ENCODE measurements at regions not wholly inside any gene's neighbourhood (a gene's known extent, or its start where the extent isn't known, plus 50 kb on each side); places are given as distances from the start of the nearest gene placed in this dataset.
"Not testable (repeated sequence)": the region's sequence is repeated elsewhere in the genome, so short reads cannot be mapped to it uniquely, and the experiment has no call there.

- FAIRE-seq (no peak), DNase-seq (ENCODE audit: extremely low spot score, insufficient read length, low read depth) (no peak)
These were observed 112.6 kb upstream of the ARRDC3 start for GRCh38 chr5:91495699-91496098.

DNA sequence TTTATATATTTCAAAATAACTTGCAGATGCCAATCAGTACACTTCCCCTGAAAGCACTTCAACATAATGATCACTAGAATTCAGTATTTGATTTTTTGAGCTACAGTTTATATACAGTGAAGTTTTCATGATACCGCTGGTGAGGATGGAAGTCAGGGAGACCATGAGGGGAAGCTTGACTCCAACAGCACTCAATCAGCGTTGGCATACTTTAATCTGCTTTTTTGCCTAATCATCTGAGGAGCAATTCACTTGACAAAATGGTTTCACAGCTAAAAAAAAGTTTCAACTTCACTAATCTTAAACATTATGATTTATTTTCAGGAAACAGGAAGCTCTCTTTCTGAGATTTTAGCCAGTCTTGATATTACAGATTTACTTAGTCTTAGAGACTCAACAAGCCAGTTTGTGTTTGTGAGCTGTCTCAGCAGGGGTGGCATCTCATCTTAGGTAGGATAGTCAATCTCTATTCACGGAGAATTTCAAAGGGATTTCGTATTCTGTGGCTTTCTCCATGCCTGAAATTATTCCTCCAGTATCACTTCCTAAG lies 111.4 kb upstream of the ARRDC3 start:
- DNase-seq (ENCODE audit: extremely low spot score, insufficient read length, low read depth): no peak
- FAIRE-seq: no peak

DNA sequence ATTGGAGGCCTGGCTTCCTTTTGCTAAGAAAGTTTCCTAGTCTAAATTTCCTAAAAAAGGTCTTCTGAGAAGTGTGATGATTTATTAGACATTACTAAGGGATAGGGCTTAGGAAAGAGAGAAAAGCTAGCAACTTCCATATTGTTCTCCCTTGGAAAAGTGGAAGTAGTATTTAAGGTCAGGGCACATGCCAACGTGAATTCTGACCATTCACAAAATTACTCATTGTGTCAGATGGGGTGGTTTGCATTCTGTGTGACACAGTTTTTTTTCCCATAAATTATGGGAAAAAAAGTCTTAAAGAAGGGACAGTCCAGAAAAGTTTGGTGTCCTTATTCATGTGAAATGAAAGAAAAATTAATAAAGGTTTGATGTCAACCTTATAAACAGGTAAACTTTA lies 110.0 kb upstream of the ARRDC3 start:
- FAIRE-seq (no peak), DNase-seq (ENCODE audit: extremely low spot score, insufficient read length, low read depth) (no peak)

- FAIRE-seq (no peak), DNase-seq (ENCODE audit: extremely low spot score, insufficient read length, low read depth) (no peak)
These were observed 108.1 kb upstream of the ARRDC3 start for GRCh38 chr5:91491229-91491628.

DNA sequence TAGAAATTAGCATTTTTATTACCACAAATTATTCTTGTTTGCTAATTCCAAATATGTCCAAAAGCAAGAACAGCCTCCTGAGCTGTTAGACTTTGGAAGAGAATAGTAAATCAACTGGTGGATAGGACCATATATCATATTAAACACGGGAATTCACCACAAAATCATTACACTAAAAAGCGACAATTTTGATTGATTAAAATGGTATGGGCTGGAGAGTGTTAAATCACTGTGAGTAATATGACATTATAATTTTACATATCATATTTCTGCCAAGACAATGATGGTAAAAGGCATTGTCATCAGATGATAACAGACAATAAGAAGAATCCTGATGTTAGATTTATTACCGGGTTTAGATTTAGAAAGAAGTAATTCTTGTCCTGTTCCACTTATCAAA lies 107.2 kb upstream of the ARRDC3 start:
- DNase-seq (ENCODE audit: extremely low spot score, insufficient read length, low read depth) (no peak), FAIRE-seq (no peak)

DNA sequence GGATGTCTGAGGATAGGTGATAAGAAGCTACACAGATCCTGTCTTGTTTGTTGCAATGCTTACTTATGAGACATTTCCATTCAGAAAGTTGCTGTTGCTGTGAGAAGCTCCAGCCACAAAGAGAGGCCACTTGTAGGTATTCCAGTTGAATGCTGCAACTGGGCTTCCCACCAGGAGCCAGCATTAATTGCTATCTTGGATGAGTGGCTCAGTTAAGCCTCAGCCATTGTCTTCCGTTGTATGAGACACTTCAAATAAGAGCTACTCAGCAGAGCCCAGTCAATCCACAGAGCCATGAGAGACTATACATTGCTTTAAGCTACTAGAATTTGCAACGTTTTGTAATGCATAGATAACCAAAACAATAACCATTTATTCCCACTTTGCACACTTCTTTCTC lies 104.3 kb upstream of the ARRDC3 start:
- no peak for FAIRE-seq
- DNase-seq (ENCODE audit: extremely low spot score, insufficient read length, low read depth): no peak

- FAIRE-seq (no peak), DNase-seq (ENCODE audit: extremely low spot score, insufficient read length, low read depth) (no peak)
These were observed 103.5 kb upstream of the ARRDC3 start for GRCh38 chr5:91486638-91487037.

- FAIRE-seq (no peak), DNase-seq (ENCODE audit: extremely low spot score, insufficient read length, low read depth) (no peak)
These were observed 101.5 kb upstream of the ARRDC3 start for GRCh38 chr5:91484662-91485061.

DNA sequence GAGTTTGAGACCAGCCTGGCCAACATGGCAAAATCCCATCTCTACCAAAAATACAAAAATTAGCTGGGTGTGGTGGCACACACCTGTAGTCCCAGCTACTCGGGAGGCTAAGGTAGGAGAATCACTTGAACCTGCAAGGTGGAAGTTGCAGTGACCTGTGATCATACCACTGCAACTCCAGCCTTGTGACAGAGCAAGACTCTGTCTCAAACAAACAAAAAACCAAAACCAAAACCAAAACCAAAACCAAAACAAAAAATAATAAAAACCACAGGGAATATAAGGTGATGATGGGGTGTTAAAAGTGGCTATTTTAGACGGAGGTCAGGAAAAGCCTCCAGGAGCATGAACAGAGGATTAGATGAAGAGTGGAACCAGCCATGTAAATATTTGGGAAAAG lies 96.3 kb upstream of the ARRDC3 start:
- DNase-seq (ENCODE audit: extremely low spot score, insufficient read length, low read depth); FAIRE-seq: not testable (repeated sequence)

GRCh38 chr5:91478096-91478495 lies 95.0 kb upstream of the ARRDC3 start:
- FAIRE-seq (no peak), DNase-seq (ENCODE audit: extremely low spot score, insufficient read length, low read depth) (no peak)

GRCh38 chr5:91477408-91477807 lies 94.3 kb upstream of the ARRDC3 start:
- no peak for FAIRE-seq

GRCh38 chr5:91474201-91474600 lies 91.1 kb upstream of the ARRDC3 start:
- FAIRE-seq: no peak

More at GRCh38 chr5:91477408-91477807, 94.3 kb upstream of the ARRDC3 start:
- DNase-seq (ENCODE audit: extremely low spot score, insufficient read length, low read depth): no peak

DNA sequence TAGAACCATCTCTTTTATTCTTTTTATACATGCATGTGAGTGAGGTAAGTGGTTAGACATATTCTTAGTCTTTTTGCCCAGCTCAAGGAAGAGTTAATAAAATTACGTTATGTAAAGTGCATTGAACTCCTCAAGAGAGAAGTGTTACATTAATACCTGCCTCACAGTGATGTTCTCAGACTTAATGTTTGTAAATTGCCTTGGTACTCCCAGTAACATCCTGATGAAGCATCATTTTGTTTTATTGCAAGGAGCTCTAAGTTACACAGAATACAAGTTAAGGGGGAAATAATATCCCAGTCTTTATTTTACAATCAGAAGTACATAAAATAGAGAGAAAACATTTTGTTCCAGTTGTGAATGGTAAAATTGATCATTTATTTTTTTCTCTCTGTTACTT lies 89.5 kb upstream of the ARRDC3 start:
- DNase-seq (ENCODE audit: extremely low spot score, insufficient read length, low read depth) (no peak), FAIRE-seq (no peak)

More at GRCh38 chr5:91474201-91474600, 91.1 kb upstream of the ARRDC3 start:
- no peak for DNase-seq (ENCODE audit: extremely low spot score, insufficient read length, low read depth)

GRCh38 chr5:91469517-91470165 lies 86.5 kb upstream of the ARRDC3 start:
- no peak for DNase-seq (ENCODE audit: extremely low spot score, insufficient read length, low read depth)
- no peak for FAIRE-seq

DNA sequence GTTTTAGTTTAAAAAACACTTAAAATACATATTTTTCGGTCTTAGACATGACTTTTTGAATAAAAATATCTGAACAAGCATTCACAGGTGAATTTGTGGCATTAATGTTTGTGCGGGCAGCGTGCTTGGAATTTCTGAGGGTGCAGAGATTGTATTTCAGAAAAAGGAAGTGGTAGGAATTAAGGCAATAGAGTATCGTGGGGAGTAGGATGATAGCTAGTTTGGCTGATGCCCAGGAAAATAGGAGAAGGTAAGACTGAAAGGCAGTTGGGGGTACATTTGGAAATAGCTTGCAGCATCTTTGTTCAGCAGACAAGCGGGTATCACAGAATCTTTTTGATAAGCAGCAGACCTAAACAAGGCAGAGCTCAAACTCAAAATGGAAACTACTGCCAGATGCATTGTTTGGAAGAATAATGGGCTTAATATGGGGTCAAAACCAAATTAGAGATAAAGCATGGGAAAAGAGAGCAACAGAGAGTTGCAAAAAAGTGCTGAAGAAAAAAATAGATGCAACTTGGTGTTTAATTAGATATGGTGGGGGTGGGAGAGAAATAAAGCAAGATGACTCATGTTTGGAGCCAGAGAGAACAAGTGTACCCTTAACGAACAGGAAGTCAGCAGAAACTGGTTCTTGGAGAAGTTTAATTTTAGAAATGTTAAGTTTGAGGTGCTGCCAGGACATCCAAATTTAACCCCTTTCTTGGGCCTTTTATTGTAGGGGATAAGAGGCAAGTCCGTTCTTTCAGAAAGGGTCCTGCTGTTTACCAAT lies 85.7 kb upstream of the ARRDC3 start:
- DNase-seq (ENCODE audit: extremely low spot score, insufficient read length, low read depth) (no peak), FAIRE-seq (no peak)

DNA sequence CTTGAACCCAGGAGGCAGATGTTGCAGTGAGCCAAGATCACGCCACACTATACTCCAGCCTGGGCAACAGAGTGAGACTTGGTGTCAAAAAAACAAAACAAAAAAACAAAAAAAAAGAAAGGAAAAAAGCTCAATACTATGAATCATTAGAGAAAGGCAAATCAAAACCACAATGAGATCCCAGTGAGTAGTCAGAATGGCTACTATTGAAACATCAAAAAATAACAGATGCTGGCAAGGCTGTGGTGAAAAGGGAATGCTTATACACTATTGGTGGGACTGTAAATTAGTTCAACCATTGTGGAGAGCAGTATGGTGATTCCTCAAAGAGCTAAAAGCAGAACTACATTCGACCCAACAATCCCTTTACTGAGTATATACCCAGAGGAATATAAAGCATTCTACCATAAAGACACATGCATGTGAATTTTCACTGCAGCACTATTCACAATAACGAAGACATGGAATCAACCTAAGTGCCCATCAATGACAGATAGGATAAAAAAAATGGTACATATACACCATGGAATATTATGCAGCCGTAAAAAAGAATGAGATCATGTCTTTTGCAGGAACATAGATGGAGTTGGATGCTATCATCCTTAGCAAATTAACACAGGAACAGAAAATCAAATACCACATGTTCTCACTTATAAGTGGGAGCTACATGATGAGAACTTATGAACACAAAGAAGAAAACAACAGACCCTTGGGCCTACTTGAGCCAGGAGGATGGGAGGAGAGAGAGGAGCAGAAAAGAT lies 81.9 kb upstream of the ARRDC3 start:
- no peak for DNase-seq (ENCODE audit: extremely low spot score, insufficient read length, low read depth)

GRCh38 chr5:91457681-91458058 lies 74.6 kb upstream of the ARRDC3 start:
- DNase-seq (ENCODE audit: extremely low spot score, insufficient read length, low read depth): no peak
- FAIRE-seq: no peak

More for the DNA sequence above, 81.9 kb upstream of the ARRDC3 start:
- FAIRE-seq: no peak

- no peak for FAIRE-seq
These were observed 74.0 kb upstream of the ARRDC3 start for GRCh38 chr5:91456928-91457680.

GRCh38 chr5:91449083-91449482 lies 66.0 kb upstream of the ARRDC3 start:
- DNase-seq (ENCODE audit: extremely low spot score, insufficient read length, low read depth) (no peak), FAIRE-seq (no peak)

More at GRCh38 chr5:91456928-91457680, 74.0 kb upstream of the ARRDC3 start:
- DNase-seq (ENCODE audit: extremely low spot score, insufficient read length, low read depth): no peak

DNA sequence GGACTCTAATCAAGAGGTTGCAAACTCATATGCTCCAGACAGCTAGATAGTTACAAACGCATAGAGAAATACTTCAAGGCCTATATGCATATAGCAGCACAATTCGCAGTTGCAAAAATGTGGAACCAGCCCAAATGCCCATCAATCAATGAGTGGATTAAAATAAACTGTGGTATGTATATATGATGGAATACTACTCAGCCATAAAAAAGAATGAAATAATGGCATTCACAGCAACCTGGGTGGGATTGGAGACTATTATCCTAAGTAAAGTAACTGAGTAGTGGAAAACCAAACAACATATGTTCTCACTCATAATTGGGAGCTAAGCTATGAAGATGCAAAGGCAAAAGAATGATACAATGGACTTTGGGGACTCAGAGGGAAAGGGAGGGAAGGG lies 65.0 kb upstream of the ARRDC3 start:
- not testable (repeated sequence) for FAIRE-seq; DNase-seq (ENCODE audit: extremely low spot score, insufficient read length, low read depth)
